Thyroid gland (tissue), 4 donors: ENCODE measurements at regions not wholly inside any gene's neighbourhood (a gene's known extent, or its start where the extent isn't known, plus 50 kb on each side); places are given as distances from the start of the nearest gene placed in this dataset.
A peak's percentile ranks its signal among the peaks of the same experiment; 100 is the strongest.

Experiments
- DNase-seq, 2 donors: peaks; one replicate each; pipeline ENCODE4 v3.0.0-alpha.2; 2019
- H3K27ac ChIP-seq, 3 donors: fragments of 200-600 bp; sonication (generic); 1 replicate in 2 of 3; 2 replicates in 1 of 3; pipeline ENCODE4 v1.5.1; 2016 to 2019; ENCODE audit warnings: mild to moderate bottlenecking in 1 of 3, moderate library complexity in 1 of 3
- H3K27me3 ChIP-seq: fragments of 200-600 bp; sonication (generic); one replicate; pipeline ENCODE4 v1.5.1; 2019
- H3K36me3 ChIP-seq, 2 donors: fragments of 200-600 bp; sonication (generic); one replicate each; pipeline ENCODE4 v1.5.1; 2016 to 2019
- H3K4me1 ChIP-seq, 2 donors: fragments of 200-600 bp; sonication (generic); one replicate each; pipeline ENCODE4 v1.5.1; 2017 to 2019
- H3K4me3 ChIP-seq, 3 donors: fragments of 200-600 bp; sonication (generic); replicated peaks in 1 of 3; 1 replicate in 2 of 3; 2 replicates in 1 of 3; pipeline ENCODE4 v1.5.1; 2016; ENCODE audit warnings: mild to moderate bottlenecking in 1 of 3
- H3K9me3 ChIP-seq: fragments of 200-600 bp; sonication (generic); one replicate; pipeline ENCODE4 v1.5.1; 2017
- POLR2A ChIP-seq, 2 donors: fragments of 450-650 bp; IDR thresholded peaks; one replicate each; pipeline ENCODE4 v1.6.1; 2017; ENCODE audit warnings: antibody characterized with exemption in 2 of 2, mild to moderate bottlenecking in 2 of 2, moderate library complexity in 1 of 2
- WGBS, 2 donors: methylation state at CpG; one replicate each; pipeline ENCODE4 v1.1.5; 2017; 5-methylcytosine and 5-hydroxymethylcytosine counted together
- intact Hi-C: fragments of 100-400 bp; cut with DNase I; formaldehyde crosslinking; loops from one replicate; pipeline ENCODE4 v1.15.1; 2023
- TF ChIP-seq, protein P1 (sequence below), 6 experiments: fragments of 200-600 bp in 3 of 6; fragments of 450-650 bp in 3 of 6; sonication (generic) in 3 of 6; IDR thresholded peaks; one replicate each; pipeline ENCODE4 v1.5.1; 2016 to 2019; ENCODE audit warnings: antibody characterized with exemption in 6 of 6, mild to moderate bottlenecking in 2 of 6, inconsistent platforms in 1 of 6, moderate library complexity in 1 of 6

DNA sequence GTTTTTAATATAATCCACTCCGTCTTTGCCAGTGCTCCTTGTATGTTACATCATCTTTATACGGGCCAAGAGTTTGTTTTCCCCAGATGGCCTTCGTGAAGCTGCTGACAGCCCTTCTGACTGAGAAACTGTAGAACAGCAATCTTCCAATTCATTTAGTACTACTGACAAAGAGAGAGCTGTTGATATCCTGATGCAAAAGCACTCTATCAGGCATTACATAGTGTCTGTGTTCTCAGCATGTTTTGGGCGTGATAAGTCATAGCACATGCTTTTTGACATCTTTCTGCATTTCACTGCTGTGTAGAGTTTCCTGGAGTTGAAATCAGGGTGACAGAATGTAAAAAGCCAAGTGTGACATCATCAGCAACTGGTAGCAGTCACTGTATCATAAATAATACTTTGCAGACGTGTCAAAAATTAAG is 746.3 kb upstream of the FAM241A start:
- Histone ChIP-seq H3K9me3 (no peaks in the 10 kb centered on the region), H3K36me3 (no peaks in the 10 kb centered on the region), H3K27ac (no peak overlapping the region), H3K27me3 (no peaks in the 10 kb centered on the region), H3K4me1 (peaks cover 0 to 7% of the 10 kb centered on the region in 2 donors), H3K4me3 (no peak overlapping the region)
- TF ChIP-seq, protein P1, sequence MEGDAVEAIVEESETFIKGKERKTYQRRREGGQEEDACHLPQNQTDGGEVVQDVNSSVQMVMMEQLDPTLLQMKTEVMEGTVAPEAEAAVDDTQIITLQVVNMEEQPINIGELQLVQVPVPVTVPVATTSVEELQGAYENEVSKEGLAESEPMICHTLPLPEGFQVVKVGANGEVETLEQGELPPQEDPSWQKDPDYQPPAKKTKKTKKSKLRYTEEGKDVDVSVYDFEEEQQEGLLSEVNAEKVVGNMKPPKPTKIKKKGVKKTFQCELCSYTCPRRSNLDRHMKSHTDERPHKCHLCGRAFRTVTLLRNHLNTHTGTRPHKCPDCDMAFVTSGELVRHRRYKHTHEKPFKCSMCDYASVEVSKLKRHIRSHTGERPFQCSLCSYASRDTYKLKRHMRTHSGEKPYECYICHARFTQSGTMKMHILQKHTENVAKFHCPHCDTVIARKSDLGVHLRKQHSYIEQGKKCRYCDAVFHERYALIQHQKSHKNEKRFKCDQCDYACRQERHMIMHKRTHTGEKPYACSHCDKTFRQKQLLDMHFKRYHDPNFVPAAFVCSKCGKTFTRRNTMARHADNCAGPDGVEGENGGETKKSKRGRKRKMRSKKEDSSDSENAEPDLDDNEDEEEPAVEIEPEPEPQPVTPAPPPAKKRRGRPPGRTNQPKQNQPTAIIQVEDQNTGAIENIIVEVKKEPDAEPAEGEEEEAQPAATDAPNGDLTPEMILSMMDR (IDR thresholded peaks at IDR 0.05), result no peak
- TF ChIP-seq POLR2A (IDR thresholded peaks at IDR 0.05), result no peak
- WGBS, 2 donors, result 57 to 72% methylated on average over 5 of the region's 5 CpGs
- intact Hi-C loops, result no loop called here
- no peak for DNase-seq

DNA sequence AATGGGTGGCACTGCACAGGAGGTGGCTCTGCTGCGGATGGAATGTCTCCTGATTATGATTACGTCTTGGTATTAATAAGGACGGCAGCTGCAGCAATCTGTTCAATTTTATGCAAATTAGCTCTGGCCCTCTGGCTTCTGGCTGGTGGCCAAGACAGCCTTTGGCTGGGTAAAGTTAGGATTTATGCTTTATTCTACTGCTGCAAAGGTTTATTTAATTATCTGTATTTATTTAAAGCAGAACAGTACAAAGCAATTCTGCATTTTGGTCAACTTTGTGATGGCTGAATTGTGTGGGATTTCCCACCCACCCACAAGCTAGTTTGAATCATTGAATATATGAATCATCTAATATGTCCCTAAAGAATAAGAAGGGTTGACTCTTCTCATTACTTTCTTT is 745.6 kb upstream of the FAM241A start:
- Histone ChIP-seq H3K4me1 (peaks cover 0 to 7% of the 10 kb centered on the region in 2 donors), H3K27ac (no peak overlapping the region)
- peak; percentile 14 to 18 for DNase-seq

DNA sequence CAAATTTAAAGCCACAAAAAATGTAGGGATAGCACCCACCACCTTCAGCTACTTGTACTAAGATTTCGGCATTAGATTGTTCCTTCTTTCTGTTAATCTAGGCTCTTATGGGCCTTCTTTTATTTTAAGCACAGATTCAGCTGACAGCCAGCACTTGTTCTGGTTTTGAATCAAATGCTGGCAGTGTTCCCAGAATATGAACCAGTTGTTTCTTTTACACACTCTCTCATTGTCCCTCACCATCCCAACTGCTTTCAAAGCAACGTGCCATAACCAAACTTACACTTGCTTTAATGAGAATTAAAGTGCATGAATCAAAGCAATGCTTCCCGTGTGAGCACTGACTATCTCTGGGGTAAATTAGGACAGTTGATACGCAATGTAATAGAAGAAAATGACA is 744.5 kb upstream of the FAM241A start:
- no peak for TF ChIP-seq POLR2A (IDR thresholded peaks at IDR 0.05)
- TF ChIP-seq, protein P1 (IDR thresholded peaks at IDR 0.05), result no peak
- peak overlapping the region in 1 of 3 donors; percentile 59 for H3K27ac ChIP-seq
- H3K27me3 ChIP-seq, result no peaks in the 10 kb centered on the region
- WGBS, 2 donors, result 20 to 21% methylated on average over 4 of the region's 4 CpGs
- peak; percentile 31 to 44 for DNase-seq
- H3K36me3 ChIP-seq, result no peaks in the 10 kb centered on the region
- no peak overlapping the region for H3K4me3 ChIP-seq
- no peaks in the 10 kb centered on the region for H3K9me3 ChIP-seq
- H3K4me1 ChIP-seq, result peaks cover 0 to 7% of the 10 kb centered on the region in 2 donors
- intact Hi-C loops, result no loop called here

More for the DNA sequence above, 745.6 kb upstream of the FAM241A start:
- H3K4me3 ChIP-seq, result no peak overlapping the region
- intact Hi-C loops, result no loop called here
- H3K27me3 ChIP-seq, result no peaks in the 10 kb centered on the region
- WGBS, 2 donors, result 72 to 73% methylated on average over 3 of the region's 3 CpGs
- no peaks in the 10 kb centered on the region for H3K9me3 ChIP-seq
- no peak for TF ChIP-seq POLR2A (IDR thresholded peaks at IDR 0.05)
- TF ChIP-seq, protein P1 (IDR thresholded peaks at IDR 0.05), result no peak
- H3K36me3 ChIP-seq, result no peaks in the 10 kb centered on the region

DNA sequence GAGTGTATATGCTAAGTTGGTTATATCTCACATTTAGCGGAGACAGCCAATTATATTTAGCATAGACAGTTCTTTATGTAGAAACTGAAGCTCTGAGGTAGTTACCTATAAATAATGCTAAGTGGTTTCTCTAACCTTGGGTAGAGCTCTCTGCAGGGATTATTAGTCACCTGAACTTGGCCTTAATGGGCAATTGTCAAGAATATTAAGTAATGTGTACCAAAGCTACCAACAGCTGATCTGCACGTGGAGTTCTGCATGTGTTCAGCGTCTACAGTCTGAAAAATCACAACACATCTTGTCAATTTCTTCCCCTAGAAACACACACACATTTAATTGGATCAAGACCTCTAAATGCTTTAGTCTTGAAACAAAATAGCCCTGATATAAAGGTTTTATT is 740.6 kb upstream of the FAM241A start:
- H3K27me3 ChIP-seq, result no peaks in the 10 kb centered on the region
- DNase-seq, result no peak
- H3K4me3 ChIP-seq, result no peak overlapping the region
- TF ChIP-seq, protein P1 (IDR thresholded peaks at IDR 0.05), result no peak
- no peak for TF ChIP-seq POLR2A (IDR thresholded peaks at IDR 0.05)
- no peaks in the 10 kb centered on the region for H3K36me3 ChIP-seq
- WGBS, 2 donors, result 85 to 88% methylated on average over 3 of the region's 3 CpGs
- no peaks in the 10 kb centered on the region for H3K9me3 ChIP-seq
- peaks cover 0 to 7% of the 10 kb centered on the region in 2 donors for H3K4me1 ChIP-seq
- no peak overlapping the region for H3K27ac ChIP-seq
- intact Hi-C loops, result no loop called here

DNA sequence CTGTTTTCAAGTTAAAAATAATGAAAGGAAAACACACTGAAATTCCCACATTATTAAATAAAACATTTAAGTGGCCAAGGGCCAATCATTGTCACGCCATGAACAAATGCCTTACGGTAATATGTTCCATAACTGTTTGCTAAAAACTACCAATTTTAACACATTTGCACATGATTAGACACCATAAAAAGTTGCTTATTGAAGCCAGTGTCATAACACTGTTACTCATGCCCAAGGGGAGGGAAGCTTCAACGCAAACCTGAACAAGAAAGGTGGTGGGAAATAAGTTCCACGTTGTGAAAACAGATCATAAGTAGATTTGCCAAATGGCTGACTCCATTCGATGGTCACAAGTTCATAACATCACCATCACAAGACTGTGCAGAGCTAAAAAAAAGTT is 739.3 kb upstream of the FAM241A start:
- intact Hi-C loops, result no loop called here
- Histone ChIP-seq H3K36me3 (no peaks in the 10 kb centered on the region), H3K27me3 (no peaks in the 10 kb centered on the region), H3K9me3 (no peaks in the 10 kb centered on the region), H3K4me3 (no peak overlapping the region), H3K27ac (no peak overlapping the region), H3K4me1 (no peaks in the 10 kb centered on the region)
- WGBS, 2 donors, result 71 to 73% methylated on average over 5 of the region's 5 CpGs
- TF ChIP-seq POLR2A (IDR thresholded peaks at IDR 0.05), result no peak
- TF ChIP-seq, protein P1 (IDR thresholded peaks at IDR 0.05), result no peak
- DNase-seq, result no peak
